ENCODE measurements at regions not wholly inside any gene's neighbourhood (a gene's known extent, or its start where the extent isn't known, plus 50 kb on each side); places are given as distances from the start of the nearest gene placed in this dataset.

GRCh38 chr9:80520231-80520630 is 948.5 kb downstream of the TLE4 start:
- no peak for TF ChIP-seq CTCF (IDR thresholded peaks at IDR 0.05)
- Histone ChIP-seq H3K36me3 (ENCODE audit: insufficient read depth in 1 of 2, low read depth in 1 of 2) (no peaks in the 10 kb centered on the region), H3K9me3 (no peaks in the 10 kb centered on the region), H3K27me3 (ENCODE audit: insufficient read depth in 3 of 3, low read length in 2 of 3) (no peaks in the 10 kb centered on the region), H3K4me1 (no peaks in the 10 kb centered on the region), H3K4me3 (no peak overlapping the region), H3K27ac (no peak overlapping the region)
- no peak for ATAC-seq
- 93 to 94% (median 94%) methylated on average over 4 of the region's 4 CpGs for WGBS, 3 donors
- DNase-seq, result no peak
- intact Hi-C loops (cut with DNase I), result no loop called here

GRCh38 chr9:80518441-80518840 is 946.7 kb downstream of the TLE4 start:
- Histone ChIP-seq H3K36me3 (ENCODE audit: insufficient read depth in 1 of 2, low read depth in 1 of 2) (no peaks in the 10 kb centered on the region), H3K4me3 (no peak overlapping the region), H3K27me3 (ENCODE audit: insufficient read depth in 3 of 3, low read length in 2 of 3) (no peaks in the 10 kb centered on the region), H3K27ac (no peak overlapping the region), H3K4me1 (no peaks in the 10 kb centered on the region), H3K9me3 (no peaks in the 10 kb centered on the region)
- intact Hi-C loops (cut with DNase I), result no loop called here
- no peak for ATAC-seq
- no peak for TF ChIP-seq CTCF (IDR thresholded peaks at IDR 0.05)
- DNase-seq, result no peak
- 94 to 99% (median 96%) methylated on average over 3 of the region's 3 CpGs for WGBS, 3 donors

GRCh38 chr9:80516679-80517078 is 944.9 kb downstream of the TLE4 start:
- Histone ChIP-seq H3K4me1 (no peaks in the 10 kb centered on the region), H3K36me3 (ENCODE audit: insufficient read depth in 1 of 2, low read depth in 1 of 2) (no peaks in the 10 kb centered on the region), H3K27me3 (ENCODE audit: insufficient read depth in 3 of 3, low read length in 2 of 3) (no peaks in the 10 kb centered on the region), H3K4me3 (no peak overlapping the region), H3K9me3 (no peaks in the 10 kb centered on the region), H3K27ac (no peak overlapping the region)
- ATAC-seq (no peak), DNase-seq (no peak)
- WGBS, 3 donors, result 87 to 93% (median 92%) methylated on average over 3 of the region's 3 CpGs
- intact Hi-C loops (cut with DNase I), result no loop called here
- TF ChIP-seq CTCF (IDR thresholded peaks at IDR 0.05), result no peak

GRCh38 chr9:80509358-80509757 is 937.6 kb downstream of the TLE4 start:
- Histone ChIP-seq H3K4me1 (no peaks in the 10 kb centered on the region), H3K27me3 (ENCODE audit: insufficient read depth in 3 of 3, low read length in 2 of 3) (no peaks in the 10 kb centered on the region), H3K36me3 (ENCODE audit: insufficient read depth in 1 of 2, low read depth in 1 of 2) (no peaks in the 10 kb centered on the region), H3K4me3 (no peak overlapping the region), H3K9me3 (no peaks in the 10 kb centered on the region), H3K27ac (no peak overlapping the region)
- WGBS, 3 donors, result 80 to 89% (median 88%) methylated on average over 1 of the region's 1 CpG
- no peak for TF ChIP-seq CTCF (IDR thresholded peaks at IDR 0.05)
- intact Hi-C loops (cut with DNase I), result no loop called here
- DNase-seq, result no peak
- ATAC-seq, result no peak

- H3K27ac ChIP-seq, result no peak overlapping the region
- H3K27me3 ChIP-seq (ENCODE audit: insufficient read depth in 3 of 3, low read length in 2 of 3), result no peaks in the 10 kb centered on the region
- ATAC-seq (no peak), DNase-seq (no peak)
- intact Hi-C loops (cut with DNase I), result no loop called here
- H3K36me3 ChIP-seq (ENCODE audit: insufficient read depth in 1 of 2, low read depth in 1 of 2), result no peaks in the 10 kb centered on the region
- no peaks in the 10 kb centered on the region for H3K9me3 ChIP-seq
- no peak overlapping the region for H3K4me3 ChIP-seq
- 84 to 94% (median 91%) methylated on average over 3 of the region's 3 CpGs for WGBS, 3 donors
- peaks cover 5% of the 10 kb centered on the region for H3K4me1 ChIP-seq
- no peak for TF ChIP-seq CTCF (IDR thresholded peaks at IDR 0.05)
These were observed 935.8 kb downstream of the TLE4 start for GRCh38 chr9:80507611-80508010.
